ENCODE measurements at regions not wholly inside any gene's neighbourhood (a gene's known extent, or its start where the extent isn't known, plus 50 kb on each side); places are given as distances from the start of the nearest gene placed in this dataset.
"Not testable (repeated sequence)": the region's sequence is repeated elsewhere in the genome, so short reads cannot be mapped to it uniquely, and the experiment has no call there.

DNA sequence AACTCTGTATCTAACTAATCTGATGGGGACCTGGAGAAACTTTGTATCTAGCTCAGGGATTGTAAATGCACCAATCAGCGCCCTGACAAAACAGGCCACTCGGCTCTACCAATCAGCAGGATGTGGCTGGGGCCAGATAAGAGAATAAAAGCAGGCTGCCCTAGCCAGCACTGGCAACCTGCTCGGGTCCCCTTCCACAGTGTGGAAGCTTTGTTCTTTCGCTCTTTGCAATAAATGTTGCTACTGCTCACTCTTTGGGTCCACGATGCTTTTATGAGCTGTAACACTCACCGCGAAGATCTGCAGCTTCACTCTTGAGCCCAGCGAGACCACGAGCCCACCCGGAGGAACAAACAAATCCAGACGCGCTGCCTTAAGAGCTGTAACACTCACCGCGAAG lies 93.6 kb upstream of the METAP2 start:
- TF ChIP-seq, protein P1, sequence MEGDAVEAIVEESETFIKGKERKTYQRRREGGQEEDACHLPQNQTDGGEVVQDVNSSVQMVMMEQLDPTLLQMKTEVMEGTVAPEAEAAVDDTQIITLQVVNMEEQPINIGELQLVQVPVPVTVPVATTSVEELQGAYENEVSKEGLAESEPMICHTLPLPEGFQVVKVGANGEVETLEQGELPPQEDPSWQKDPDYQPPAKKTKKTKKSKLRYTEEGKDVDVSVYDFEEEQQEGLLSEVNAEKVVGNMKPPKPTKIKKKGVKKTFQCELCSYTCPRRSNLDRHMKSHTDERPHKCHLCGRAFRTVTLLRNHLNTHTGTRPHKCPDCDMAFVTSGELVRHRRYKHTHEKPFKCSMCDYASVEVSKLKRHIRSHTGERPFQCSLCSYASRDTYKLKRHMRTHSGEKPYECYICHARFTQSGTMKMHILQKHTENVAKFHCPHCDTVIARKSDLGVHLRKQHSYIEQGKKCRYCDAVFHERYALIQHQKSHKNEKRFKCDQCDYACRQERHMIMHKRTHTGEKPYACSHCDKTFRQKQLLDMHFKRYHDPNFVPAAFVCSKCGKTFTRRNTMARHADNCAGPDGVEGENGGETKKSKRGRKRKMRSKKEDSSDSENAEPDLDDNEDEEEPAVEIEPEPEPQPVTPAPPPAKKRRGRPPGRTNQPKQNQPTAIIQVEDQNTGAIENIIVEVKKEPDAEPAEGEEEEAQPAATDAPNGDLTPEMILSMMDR (IDR thresholded peaks at IDR 0.05) = not testable (repeated sequence)
- not testable (repeated sequence) for TF ChIP-seq POLR2A (IDR thresholded peaks at IDR 0.05)
